HepG2 (cell line): ENCODE measurements at regions not wholly inside any gene's neighbourhood (a gene's known extent, or its start where the extent isn't known, plus 50 kb on each side); places are given as distances from the start of the nearest gene placed in this dataset.

Source experiments
- ATAC-seq: fragments of 200-7000 bp; cut with Tn5 transposase; 3 replicates; pipeline ENCODE4 v1.9.1; 2020; ENCODE audit warnings: mild to moderate bottlenecking, moderate library complexity
- BruUV-seq: library from RNA; stranded (reverse); fragments of 400-500 nt; replicated peaks from 2 replicates; lab custom pipeline; 2021; lab: Mats Ljungman, UMichigan
- CTCF ChIA-PET: fragments of 300-600 bp; formaldehyde crosslinking; extraction: SDS; loops from one replicate; lab custom pipeline; 2021; ENCODE audit warnings: low total read pairs, inconsistent platforms, low intra/inter-chr PET ratio; lab: Yijun Ruan, JAX
- POLR2A ChIA-PET: fragments of 350-600 bp; sonication (Branson Sonifier 250); formaldehyde crosslinking; loops from one replicate; lab custom pipeline; 2020; ENCODE audit warnings: antibody characterized with exemption, inconsistent platforms; lab: Yijun Ruan, JAX
- DNase-seq: peaks from one replicate; pipeline ENCODE4 v3.0.0-alpha.2; 2015; ENCODE audit warnings: low spot score
- FAIRE-seq: peaks from 3 replicates; lab custom pipeline; 2011; peaks lifted over from hg19 to GRCh38; lab: Jason Lieb, UNC
- H2AFZ ChIP-seq: one replicate; pipeline ENCODE4 v1.6.1; 2011; ENCODE audit warnings: low read length, inconsistent platforms
- H3K27ac ChIP-seq: fragments of 300-600 bp; 3 replicates; pipeline ENCODE4 v1.8.0; 2011; ENCODE audit warnings: mixed run types, mild to moderate bottlenecking, mixed read lengths, low read length, inconsistent platforms; ENCODE audit not compliant: insufficient read depth; ENCODE audit errors: extremely low read length
- H3K27me3 ChIP-seq, 2 experiments: fragments of 200-600 bp in 1 of 2; 2 replicates in 1 of 2; 3 replicates in 1 of 2; pipeline versions ENCODE4 v1.6.0 to v1.8.0; 2011; ENCODE audit warnings: low read length in 2 of 2, mild to moderate bottlenecking in 2 of 2, moderate library complexity in 2 of 2, inconsistent platforms in 1 of 2; ENCODE audit not compliant: insufficient read depth in 2 of 2, control insufficient read depth in 1 of 2
- H3K36me3 ChIP-seq, 2 experiments: fragments of 200-600 bp in 1 of 2; replicated peaks in 1 of 2; 2 replicates in 1 of 2; 3 replicates in 1 of 2; pipeline versions ENCODE4 v1.5.1 to v1.8.0; 2011; ENCODE audit warnings: low read length in 2 of 2, inconsistent platforms in 1 of 2; ENCODE audit not compliant: insufficient read depth in 2 of 2, control insufficient read depth in 1 of 2
- H3K4me1 ChIP-seq: 2 replicates; pipeline ENCODE4 v1.5.1; 2012; ENCODE audit warnings: low read length, inconsistent platforms; ENCODE audit not compliant: insufficient read depth
- H3K4me2 ChIP-seq: 2 replicates; pipeline ENCODE4 v1.6.0; 2011; ENCODE audit warnings: low read depth, low read length, inconsistent platforms
- H3K4me3 ChIP-seq, 3 experiments: fragments of 200-600 bp in 1 of 3; sonication (generic), shearing (Covaris generic) in 1 of 3; replicated peaks in 1 of 3; 2 replicates each; pipeline ENCODE4 v1.5.1; 2011 to 2016; ENCODE audit warnings: low read length in 3 of 3, inconsistent platforms in 2 of 3, low read depth in 2 of 3, mild to moderate bottlenecking in 2 of 3, control low read depth in 1 of 3, mixed read lengths in 1 of 3; ENCODE audit not compliant: insufficient read depth in 1 of 3
- H3K79me2 ChIP-seq: one replicate; pipeline ENCODE4 v1.6.1; 2011; ENCODE audit warnings: low read length, inconsistent platforms; ENCODE audit not compliant: insufficient read depth
- H3K9ac ChIP-seq: 2 replicates; pipeline ENCODE4 v1.6.0; 2011; ENCODE audit warnings: mild to moderate bottlenecking, low read depth, low read length, inconsistent platforms; ENCODE audit not compliant: insufficient read depth
- H3K9me3 ChIP-seq: 2 replicates; pipeline ENCODE4 v1.5.1; 2012; ENCODE audit warnings: mild to moderate bottlenecking, low read length
- H4K20me1 ChIP-seq: 2 replicates; pipeline ENCODE4 v1.6.0; 2011; ENCODE audit warnings: inconsistent platforms, mild to moderate bottlenecking, low read length, moderate library complexity; ENCODE audit not compliant: insufficient read depth
- ARNT2 ChIP-seq: sonication (generic); formaldehyde crosslinking; IDR thresholded peaks from 2 replicates; pipeline ENCODE4 v1.8.0; 2022; ENCODE audit warnings: mild to moderate bottlenecking, low read depth, missing genetic modification reagents, moderate library complexity
- JUNB ChIP-seq: sonication (generic); formaldehyde crosslinking; IDR thresholded peaks from 2 replicates; pipeline ENCODE4 v1.8.0; 2022; ENCODE audit warnings: missing genetic modification reagents, mild to moderate bottlenecking, borderline replicate concordance
- KDM3A ChIP-seq: IDR thresholded peaks from 2 replicates; pipeline ENCODE4 v1.6.1; 2018; ENCODE audit warnings: low read depth, missing compliant biosample characterization
- MEIS1 ChIP-seq: sonication (generic); formaldehyde crosslinking; IDR thresholded peaks from 2 replicates; pipeline ENCODE4 v1.9.0; 2021; ENCODE audit warnings: mild to moderate bottlenecking, missing genetic modification reagents, moderate library complexity, borderline replicate concordance
- NFKBIZ ChIP-seq: IDR thresholded peaks from 2 replicates; pipeline ENCODE4 v1.6.1; 2018; ENCODE audit warnings: missing genetic modification reagents, missing compliant biosample characterization
- PPARG ChIP-seq: conservative IDR thresholded peaks from 2 replicates; pipeline ENCODE4 v1.6.1; 2016; ENCODE audit warnings: missing biosample characterization, missing genetic modification reagents
- RXRB ChIP-seq: IDR thresholded peaks from 2 replicates; pipeline ENCODE4 v1.6.1; 2016; ENCODE audit warnings: borderline replicate concordance, missing genetic modification reagents, missing compliant biosample characterization
- SP2 ChIP-seq: sonication (generic); formaldehyde crosslinking; IDR thresholded peaks from 2 replicates; pipeline ENCODE4 v1.5.1; 2020; ENCODE audit warnings: mild to moderate bottlenecking, missing genetic modification reagents
- SYNCRIP ChIP-seq: fragments of 200-400 bp; formaldehyde crosslinking; IDR thresholded peaks from 2 replicates; pipeline ENCODE4 v1.6.1; 2018; ENCODE audit warnings: mild to moderate bottlenecking, low read depth, low read length; ENCODE audit not compliant: insufficient read depth
- TP53 ChIP-seq: sonication (generic); formaldehyde crosslinking; conservative IDR thresholded peaks from 2 replicates; pipeline ENCODE4 v1.4.0; 2020; ENCODE audit warnings: missing genetic modification reagents
- YEATS2 ChIP-seq: sonication (generic); formaldehyde crosslinking; IDR thresholded peaks from 2 replicates; pipeline ENCODE4 v1.4.0; 2020; ENCODE audit warnings: missing genetic modification reagents, borderline replicate concordance
- ZNF24 ChIP-seq: fragments of 450-650 bp; IDR thresholded peaks from 2 replicates; pipeline ENCODE4 v1.6.1; 2017; ENCODE audit warnings: antibody characterized with exemption, mild to moderate bottlenecking
- ZNF34 ChIP-seq: sonication (generic); formaldehyde crosslinking; IDR thresholded peaks from 2 replicates; pipeline ENCODE4 v1.4.0; 2020; ENCODE audit warnings: mild to moderate bottlenecking, missing genetic modification reagents, borderline replicate concordance
- ZNF589 ChIP-seq: sonication (generic); formaldehyde crosslinking; conservative IDR thresholded peaks from 2 replicates; pipeline ENCODE4 v1.8.0; 2022; ENCODE audit warnings: mild to moderate bottlenecking, moderate library complexity, missing genetic modification reagents
- ZNF724P ChIP-seq: sonication (generic); formaldehyde crosslinking; IDR thresholded peaks from 2 replicates; pipeline ENCODE4 v1.8.0; 2022; ENCODE audit warnings: missing genetic modification reagents, borderline replicate concordance
- WGBS: methylation state at CpG from one replicate; pipeline ENCODE4 v1.1.6; 2017; ENCODE audit warnings: low lambda C conversion rate; 5-methylcytosine and 5-hydroxymethylcytosine counted together
- in situ Hi-C: cut with HindIII; loops from 2 replicates; pipeline ENCODE4 v1.10.0; 2017; ENCODE audit warnings: low pct_unique_long_range_greater_than_20kb; ENCODE audit not compliant: extremely low pct_ligation_motif_present
- intact Hi-C: fragments of 100-400 bp; cut with micrococcal nuclease; formaldehyde crosslinking; loops from one replicate; pipeline ENCODE4 v1.10.0; 2022; ENCODE audit not compliant: unreplicated experiment
- TF ChIP-seq, protein P1 (sequence below): sonication (generic); formaldehyde crosslinking; IDR thresholded peaks from 2 replicates; pipeline ENCODE4 v1.8.1; 2023; ENCODE audit warnings: missing genetic modification reagents, mild to moderate bottlenecking, borderline replicate concordance

- TF ChIP-seq SP2 (CRISPR knock-in tag): no peak
- no peak for TF ChIP-seq ARNT2
- TF ChIP-seq ZNF724P (CRISPR knock-in tag): no peak
- TF ChIP-seq NFKBIZ (CRISPR knock-in tag): no peak
- TF ChIP-seq ZNF34 (CRISPR knock-in tag): no peak
- TF ChIP-seq MEIS1 (CRISPR knock-in tag): no peak
- TF ChIP-seq SYNCRIP: no peak
- no peak for TF ChIP-seq PPARG
- TF ChIP-seq ZNF24: no peak
- no peak for TF ChIP-seq KDM3A (CRISPR knock-in tag)
- TF ChIP-seq, protein P1, sequence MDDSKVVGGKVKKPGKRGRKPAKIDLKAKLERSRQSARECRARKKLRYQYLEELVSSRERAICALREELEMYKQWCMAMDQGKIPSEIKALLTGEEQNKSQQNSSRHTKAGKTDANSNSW (CRISPR knock-in tag): no peak
- TF ChIP-seq JUNB (CRISPR knock-in tag): no peak
- TF ChIP-seq ZNF589 (CRISPR knock-in tag): no peak
- TF ChIP-seq YEATS2 (CRISPR knock-in tag): no peak
- TF ChIP-seq TP53 (CRISPR knock-in tag): no peak
- no peak for TF ChIP-seq RXRB
- TF ChIP-seq, all 625 proteins: peak for 0
- in situ Hi-C loops (no loop called here), intact Hi-C loops (no loop called here)
- ChIA-PET POLR2A (no interaction called here), CTCF (no interaction called here)
- Histone ChIP-seq H3K27me3 (no peaks in the 10 kb centered on the region), H4K20me1 (no peaks in the 10 kb centered on the region), H3K36me3 (no peaks in the 10 kb centered on the region), H3K4me2 (no peak overlapping the region), H2AFZ (no peak overlapping the region), H3K27ac (no peak overlapping the region), H3K4me1 (no peaks in the 10 kb centered on the region), H3K4me3 (no peak overlapping the region), H3K9me3 (peaks cover 76% of the 10 kb centered on the region), H3K9ac (no peak overlapping the region), H3K79me2 (no peaks in the 10 kb centered on the region)
- FAIRE-seq: no peak
- WGBS: 49% methylated on average over 2 of the region's 2 CpGs
- BruUV-seq: no TSS peak
- DNase-seq: no peak
- no peak for ATAC-seq
Observed at GRCh38 chr21:19034560-19034959, 631.0 kb upstream of the TMPRSS15 start.
